ENCODE measurements at regions not wholly inside any gene's neighbourhood (a gene's known extent, or its start where the extent isn't known, plus 50 kb on each side); places are given as distances from the start of the nearest gene placed in this dataset.

DNA sequence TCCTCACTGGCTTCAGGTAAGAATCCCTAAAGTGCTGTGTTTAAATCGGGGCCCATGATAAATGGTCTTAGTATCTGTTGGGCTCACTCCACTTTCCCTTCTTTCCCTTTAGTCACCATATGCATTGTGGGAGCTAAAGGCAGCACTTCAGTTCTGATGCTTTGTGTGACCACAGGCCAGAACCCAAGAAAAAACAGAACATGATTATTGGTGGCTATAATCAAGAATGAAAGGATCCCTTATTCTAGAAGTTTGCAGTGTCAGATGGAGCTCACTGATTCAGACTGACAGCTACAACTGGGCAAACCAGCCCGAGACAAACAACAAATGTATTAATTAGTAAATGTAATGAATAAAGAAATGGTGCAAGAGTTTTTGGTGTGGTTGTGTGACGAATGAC lies 57.3 kb upstream of the POMP start:
- WGBS, 2 donors, result 94 to 95% methylated on average over 3 of the region's 3 CpGs

DNA sequence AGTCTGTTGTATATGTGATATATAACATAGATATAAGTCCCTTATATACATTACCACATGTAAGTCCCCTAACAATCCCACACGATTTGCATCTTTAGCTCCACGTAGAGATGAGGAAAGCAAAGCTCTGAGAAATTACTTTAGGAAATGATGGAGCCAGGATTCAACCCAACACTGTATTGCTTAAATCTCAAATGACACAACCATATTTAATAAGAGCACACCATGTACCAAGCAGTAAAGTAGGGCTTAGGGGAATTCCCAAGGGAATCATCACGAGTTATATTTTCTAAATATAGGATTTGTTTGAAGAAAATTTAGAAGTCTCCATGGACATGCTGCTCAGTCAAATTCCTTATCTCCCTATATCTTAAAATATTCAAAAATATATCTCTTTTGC lies 61.3 kb upstream of the POMP start:
- TF ChIP-seq CTCF (IDR thresholded peaks at IDR 0.05) (no peak), POLR2A (IDR thresholded peaks at IDR 0.05) (no peak), POLR2AphosphoS5 (IDR thresholded peaks at IDR 0.05) (peak in 1 of 4 donors; percentile 35), EP300 (IDR thresholded peaks at IDR 0.05) (peak in 1 of 4 donors; percentile 16)
- intact Hi-C loops (cut with DNase I), result no loop called here
- no peaks in the 10 kb centered on the region for H3K27me3 ChIP-seq

More for the DNA sequence above, 57.3 kb upstream of the POMP start:
- DNase-seq, result no peak
- Histone ChIP-seq H3K27me3 (no peaks in the 10 kb centered on the region), H3K4me3 (no peak overlapping the region), H3K36me3 (no peaks in the 10 kb centered on the region), H3K27ac (no peak overlapping the region), H3K9me3 (no peaks in the 10 kb centered on the region), H3K4me1 (no peaks in the 10 kb centered on the region)
- TF ChIP-seq POLR2A (IDR thresholded peaks at IDR 0.05), result no peak
- no peak for TF ChIP-seq POLR2AphosphoS5 (IDR thresholded peaks at IDR 0.05)
- no peak for TF ChIP-seq EP300 (IDR thresholded peaks at IDR 0.05)
- TF ChIP-seq CTCF (IDR thresholded peaks at IDR 0.05), result no peak
- intact Hi-C loops (cut with DNase I), result no loop called here

DNA sequence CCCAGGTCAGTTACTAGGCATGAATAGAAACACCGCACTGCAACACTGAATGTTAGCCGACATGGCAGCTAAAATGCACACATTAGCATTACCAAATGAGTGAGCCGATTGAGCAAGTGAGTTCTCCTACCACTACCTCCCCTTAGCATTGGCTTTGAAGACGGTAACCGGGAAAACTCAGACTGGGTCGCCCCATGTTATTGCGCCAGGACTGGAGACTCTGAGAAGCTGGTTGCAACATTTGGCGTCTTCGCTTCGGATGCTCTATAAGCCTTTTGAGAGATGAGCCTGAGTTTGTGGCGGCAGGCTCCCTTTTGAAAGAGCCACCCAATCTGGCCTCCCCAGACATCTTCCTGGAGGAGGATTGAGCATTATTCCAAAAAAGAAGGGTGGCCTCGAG lies 68.5 kb upstream of the POMP start:
- intact Hi-C loops (cut with DNase I), result no loop called here
- Histone ChIP-seq H3K36me3 (no peaks in the 10 kb centered on the region), H3K27me3 (no peaks in the 10 kb centered on the region), H3K4me3 (no peak overlapping the region), H3K9me3 (no peaks in the 10 kb centered on the region), H3K4me1 (no peaks in the 10 kb centered on the region), H3K27ac (no peak overlapping the region)
- WGBS, 2 donors, result 94 to 96% methylated on average over 12 of the region's 12 CpGs
- no peak for DNase-seq
- TF ChIP-seq POLR2AphosphoS5 (IDR thresholded peaks at IDR 0.05), result no peak
- TF ChIP-seq CTCF (IDR thresholded peaks at IDR 0.05), result no peak
- TF ChIP-seq POLR2A (IDR thresholded peaks at IDR 0.05), result no peak
- TF ChIP-seq EP300 (IDR thresholded peaks at IDR 0.05), result no peak

More for the DNA sequence above, 61.3 kb upstream of the POMP start:
- no peak for DNase-seq
- H3K4me1 ChIP-seq, result no peaks in the 10 kb centered on the region
- no peaks in the 10 kb centered on the region for H3K9me3 ChIP-seq
- H3K27ac ChIP-seq, result no peak overlapping the region
- no peaks in the 10 kb centered on the region for H3K36me3 ChIP-seq
- no peak overlapping the region for H3K4me3 ChIP-seq
- WGBS, 2 donors, result 69 to 74% methylated on average over 3 of the region's 3 CpGs

DNA sequence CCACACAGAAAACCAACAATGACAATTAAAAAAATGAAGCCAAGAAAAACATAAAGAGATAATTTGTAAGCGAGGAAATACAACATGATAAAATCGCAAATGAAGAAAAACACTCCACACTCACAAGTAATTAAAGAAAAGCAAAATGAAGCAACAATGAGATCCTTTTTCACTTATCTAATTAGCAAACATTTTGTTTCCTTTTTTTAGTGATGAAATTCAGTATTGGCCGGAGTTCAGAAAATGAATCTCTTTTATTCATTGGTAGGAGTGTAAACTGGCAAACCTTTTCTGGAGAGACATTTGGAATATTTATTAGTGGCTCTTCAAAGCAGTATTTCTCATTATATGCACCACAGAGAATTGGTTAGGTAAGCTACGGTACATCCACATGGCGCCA lies 70.6 kb upstream of the POMP start:
- Histone ChIP-seq H3K4me1 (no peaks in the 10 kb centered on the region), H3K36me3 (no peaks in the 10 kb centered on the region), H3K4me3 (no peak overlapping the region), H3K27me3 (no peaks in the 10 kb centered on the region), H3K27ac (no peak overlapping the region), H3K9me3 (no peaks in the 10 kb centered on the region)
- no peak for DNase-seq
- 84 to 85% methylated on average over 5 of the region's 5 CpGs for WGBS, 2 donors
- intact Hi-C loops (cut with DNase I), result no loop called here
- no peak for TF ChIP-seq CTCF (IDR thresholded peaks at IDR 0.05)
- TF ChIP-seq EP300 (IDR thresholded peaks at IDR 0.05), result no peak
- no peak for TF ChIP-seq POLR2A (IDR thresholded peaks at IDR 0.05)
- no peak for TF ChIP-seq POLR2AphosphoS5 (IDR thresholded peaks at IDR 0.05)

DNA sequence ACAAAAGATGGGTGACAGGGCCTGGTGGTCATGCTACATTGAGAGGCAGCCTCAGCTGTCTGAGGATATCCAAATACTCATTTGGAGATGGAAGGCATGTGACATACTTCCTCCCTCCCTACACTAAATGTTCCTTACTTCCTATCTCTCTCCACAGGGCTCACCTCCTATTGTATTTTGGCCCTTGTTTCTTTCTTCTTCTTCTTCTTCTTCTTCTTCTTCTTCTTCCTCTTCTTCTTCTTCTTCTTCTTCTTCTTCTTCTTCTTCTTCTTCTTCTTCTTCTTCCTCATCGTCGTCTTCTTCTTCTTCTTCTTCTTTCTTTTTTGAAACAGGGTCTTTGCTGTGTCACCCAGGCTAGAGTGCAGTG lies 71.8 kb upstream of the POMP start:
- H3K4me3 ChIP-seq, result no peak overlapping the region
- WGBS, 2 donors, result 75 to 93% methylated on average over 2 of the region's 2 CpGs

More for the DNA sequence above, 71.8 kb upstream of the POMP start:
- Histone ChIP-seq H3K9me3 (no peaks in the 10 kb centered on the region), H3K27me3 (no peaks in the 10 kb centered on the region), H3K27ac (no peak overlapping the region), H3K36me3 (no peaks in the 10 kb centered on the region), H3K4me1 (no peaks in the 10 kb centered on the region)
- TF ChIP-seq POLR2A (IDR thresholded peaks at IDR 0.05), result no peak
- no peak for TF ChIP-seq EP300 (IDR thresholded peaks at IDR 0.05)
- no peak for TF ChIP-seq CTCF (IDR thresholded peaks at IDR 0.05)
- no peak for TF ChIP-seq POLR2AphosphoS5 (IDR thresholded peaks at IDR 0.05)
- intact Hi-C loops (cut with DNase I), result no loop called here
- DNase-seq, result no peak
